HepG2 (cell line): ENCODE measurements at regions not wholly inside any gene's neighbourhood (a gene's known extent, or its start where the extent isn't known, plus 50 kb on each side); places are given as distances from the start of the nearest gene placed in this dataset.

Experiments
- ATAC-seq: fragments of 200-7000 bp; cut with Tn5 transposase; 3 replicates; pipeline ENCODE4 v1.9.1; 2020; ENCODE audit warnings: mild to moderate bottlenecking, moderate library complexity
- BruUV-seq: library from RNA; stranded (reverse); fragments of 400-500 nt; replicated peaks from 2 replicates; lab custom pipeline; 2021; lab: Mats Ljungman, UMichigan
- CTCF ChIA-PET: fragments of 300-600 bp; formaldehyde crosslinking; extraction: SDS; loops from one replicate; lab custom pipeline; 2021; ENCODE audit warnings: low total read pairs, inconsistent platforms, low intra/inter-chr PET ratio; lab: Yijun Ruan, JAX
- POLR2A ChIA-PET: fragments of 350-600 bp; sonication (Branson Sonifier 250); formaldehyde crosslinking; loops from one replicate; lab custom pipeline; 2020; ENCODE audit warnings: antibody characterized with exemption, inconsistent platforms; lab: Yijun Ruan, JAX
- DNase-seq: peaks from one replicate; pipeline ENCODE4 v3.0.0-alpha.2; 2015; ENCODE audit warnings: low spot score
- FAIRE-seq: peaks from 3 replicates; lab custom pipeline; 2011; peaks lifted over from hg19 to GRCh38; lab: Jason Lieb, UNC
- H2AFZ ChIP-seq: one replicate; pipeline ENCODE4 v1.6.1; 2011; ENCODE audit warnings: low read length, inconsistent platforms
- H3K27ac ChIP-seq: fragments of 300-600 bp; 3 replicates; pipeline ENCODE4 v1.8.0; 2011; ENCODE audit warnings: mixed run types, mild to moderate bottlenecking, mixed read lengths, low read length, inconsistent platforms; ENCODE audit not compliant: insufficient read depth; ENCODE audit errors: extremely low read length
- H3K27me3 ChIP-seq, 2 experiments: fragments of 200-600 bp in 1 of 2; 2 replicates in 1 of 2; 3 replicates in 1 of 2; pipeline versions ENCODE4 v1.6.0 to v1.8.0; 2011; ENCODE audit warnings: low read length in 2 of 2, mild to moderate bottlenecking in 2 of 2, moderate library complexity in 2 of 2, inconsistent platforms in 1 of 2; ENCODE audit not compliant: insufficient read depth in 2 of 2, control insufficient read depth in 1 of 2
- H3K36me3 ChIP-seq, 2 experiments: fragments of 200-600 bp in 1 of 2; replicated peaks in 1 of 2; 2 replicates in 1 of 2; 3 replicates in 1 of 2; pipeline versions ENCODE4 v1.5.1 to v1.8.0; 2011; ENCODE audit warnings: low read length in 2 of 2, inconsistent platforms in 1 of 2; ENCODE audit not compliant: insufficient read depth in 2 of 2, control insufficient read depth in 1 of 2
- H3K4me1 ChIP-seq: 2 replicates; pipeline ENCODE4 v1.5.1; 2012; ENCODE audit warnings: low read length, inconsistent platforms; ENCODE audit not compliant: insufficient read depth
- H3K4me2 ChIP-seq: 2 replicates; pipeline ENCODE4 v1.6.0; 2011; ENCODE audit warnings: low read depth, low read length, inconsistent platforms
- H3K4me3 ChIP-seq, 3 experiments: fragments of 200-600 bp in 1 of 3; sonication (generic), shearing (Covaris generic) in 1 of 3; replicated peaks in 1 of 3; 2 replicates each; pipeline ENCODE4 v1.5.1; 2011 to 2016; ENCODE audit warnings: low read length in 3 of 3, inconsistent platforms in 2 of 3, low read depth in 2 of 3, mild to moderate bottlenecking in 2 of 3, control low read depth in 1 of 3, mixed read lengths in 1 of 3; ENCODE audit not compliant: insufficient read depth in 1 of 3
- H3K79me2 ChIP-seq: one replicate; pipeline ENCODE4 v1.6.1; 2011; ENCODE audit warnings: low read length, inconsistent platforms; ENCODE audit not compliant: insufficient read depth
- H3K9ac ChIP-seq: 2 replicates; pipeline ENCODE4 v1.6.0; 2011; ENCODE audit warnings: mild to moderate bottlenecking, low read depth, low read length, inconsistent platforms; ENCODE audit not compliant: insufficient read depth
- H3K9me3 ChIP-seq: 2 replicates; pipeline ENCODE4 v1.5.1; 2012; ENCODE audit warnings: mild to moderate bottlenecking, low read length
- H4K20me1 ChIP-seq: 2 replicates; pipeline ENCODE4 v1.6.0; 2011; ENCODE audit warnings: inconsistent platforms, mild to moderate bottlenecking, low read length, moderate library complexity; ENCODE audit not compliant: insufficient read depth
- HNF4A ChIP-seq: sonication (generic); formaldehyde crosslinking; IDR thresholded peaks from 2 replicates; pipeline ENCODE4 v1.4.0; 2020; ENCODE audit warnings: missing genetic modification reagents
- HNRNPL ChIP-seq: fragments of 200-400 bp; formaldehyde crosslinking; IDR thresholded peaks from 2 replicates; pipeline ENCODE4 v1.6.1; 2017; ENCODE audit warnings: mild to moderate bottlenecking, low read depth, low read length
- JUN ChIP-seq: sonication (generic); formaldehyde crosslinking; IDR thresholded peaks from 2 replicates; pipeline ENCODE4 v1.4.0; 2020; ENCODE audit warnings: mild to moderate bottlenecking, missing genetic modification reagents
- KAT7 ChIP-seq: IDR thresholded peaks from 2 replicates; pipeline ENCODE4 v1.6.1; 2018; ENCODE audit warnings: borderline replicate concordance, missing compliant biosample characterization
- KAT8 ChIP-seq: IDR thresholded peaks from 2 replicates; pipeline ENCODE4 v1.6.1; 2016; ENCODE audit warnings: missing genetic modification reagents, missing compliant biosample characterization
- ONECUT2 ChIP-seq: sonication (generic); formaldehyde crosslinking; IDR thresholded peaks from 2 replicates; pipeline ENCODE4 v1.4.0; 2020; ENCODE audit warnings: missing genetic modification reagents
- RBAK ChIP-seq: sonication (generic); formaldehyde crosslinking; IDR thresholded peaks from 2 replicates; pipeline ENCODE4 v1.5.1; 2020; ENCODE audit warnings: mild to moderate bottlenecking, missing genetic modification reagents
- ZNF30 ChIP-seq: sonication (generic); formaldehyde crosslinking; IDR thresholded peaks from 2 replicates; pipeline ENCODE4 v1.5.0; 2020; ENCODE audit warnings: mild to moderate bottlenecking, missing genetic modification reagents
- ZNF317 ChIP-seq: sonication (generic); formaldehyde crosslinking; IDR thresholded peaks from 2 replicates; pipeline ENCODE4 v1.5.0; 2020; ENCODE audit warnings: mild to moderate bottlenecking, missing genetic modification reagents
- ZNF75D ChIP-seq: sonication (generic); formaldehyde crosslinking; IDR thresholded peaks from 2 replicates; pipeline ENCODE4 v1.8.1; 2023; ENCODE audit warnings: missing genetic modification reagents, mild to moderate bottlenecking, borderline replicate concordance
- ZNF772 ChIP-seq: sonication (generic); formaldehyde crosslinking; IDR thresholded peaks from 2 replicates; pipeline ENCODE4 v1.5.0; 2020; ENCODE audit warnings: mild to moderate bottlenecking, missing genetic modification reagents
- WGBS: methylation state at CpG from one replicate; pipeline ENCODE4 v1.1.6; 2017; ENCODE audit warnings: low lambda C conversion rate; 5-methylcytosine and 5-hydroxymethylcytosine counted together
- in situ Hi-C: cut with HindIII; loops from 2 replicates; pipeline ENCODE4 v1.10.0; 2017; ENCODE audit warnings: low pct_unique_long_range_greater_than_20kb; ENCODE audit not compliant: extremely low pct_ligation_motif_present
- intact Hi-C: fragments of 100-400 bp; cut with micrococcal nuclease; formaldehyde crosslinking; loops from one replicate; pipeline ENCODE4 v1.10.0; 2022; ENCODE audit not compliant: unreplicated experiment
- TF ChIP-seq, protein P1 (sequence below): sonication (generic); formaldehyde crosslinking; IDR thresholded peaks from 2 replicates; pipeline ENCODE4 v1.4.0; 2020; ENCODE audit warnings: missing genetic modification reagents, mild to moderate bottlenecking, borderline replicate concordance
- TF ChIP-seq, protein P2 (sequence below): sonication (generic); formaldehyde crosslinking; conservative IDR thresholded peaks from 2 replicates; pipeline ENCODE4 v1.8.0; 2022; ENCODE audit warnings: low read depth, missing genetic modification reagents
- TF ChIP-seq, protein P3 (sequence below), 2 experiments: sonication (generic) in 1 of 2; formaldehyde crosslinking in 1 of 2; IDR thresholded peaks; 2 replicates each; pipeline versions ENCODE4 v1.4.0 to v1.6.1; 2016 to 2020; ENCODE audit warnings: borderline replicate concordance in 1 of 2, low read depth in 1 of 2, mild to moderate bottlenecking in 1 of 2, missing genetic modification reagents in 1 of 2

DNA sequence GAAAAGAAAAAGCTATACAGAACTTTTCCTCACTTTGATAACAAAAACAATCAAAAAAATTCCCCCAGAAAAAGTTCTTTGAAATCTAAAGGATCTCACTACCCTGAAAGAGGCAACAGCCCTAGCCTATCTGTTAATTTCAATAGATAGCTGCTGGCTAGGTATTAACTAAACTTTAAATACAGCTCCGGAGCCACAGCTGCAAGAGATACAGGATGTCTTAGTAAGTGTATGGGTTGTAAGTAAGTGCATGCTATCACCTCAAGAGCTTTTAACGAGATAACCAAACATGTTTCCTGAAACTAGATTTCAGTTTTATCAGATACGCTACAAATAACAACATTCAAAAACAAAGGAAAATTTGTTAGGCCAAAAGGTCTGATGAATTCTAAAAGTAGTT lies 148.4 kb downstream of the KLF12 start (continued):
- TF ChIP-seq, protein P1, sequence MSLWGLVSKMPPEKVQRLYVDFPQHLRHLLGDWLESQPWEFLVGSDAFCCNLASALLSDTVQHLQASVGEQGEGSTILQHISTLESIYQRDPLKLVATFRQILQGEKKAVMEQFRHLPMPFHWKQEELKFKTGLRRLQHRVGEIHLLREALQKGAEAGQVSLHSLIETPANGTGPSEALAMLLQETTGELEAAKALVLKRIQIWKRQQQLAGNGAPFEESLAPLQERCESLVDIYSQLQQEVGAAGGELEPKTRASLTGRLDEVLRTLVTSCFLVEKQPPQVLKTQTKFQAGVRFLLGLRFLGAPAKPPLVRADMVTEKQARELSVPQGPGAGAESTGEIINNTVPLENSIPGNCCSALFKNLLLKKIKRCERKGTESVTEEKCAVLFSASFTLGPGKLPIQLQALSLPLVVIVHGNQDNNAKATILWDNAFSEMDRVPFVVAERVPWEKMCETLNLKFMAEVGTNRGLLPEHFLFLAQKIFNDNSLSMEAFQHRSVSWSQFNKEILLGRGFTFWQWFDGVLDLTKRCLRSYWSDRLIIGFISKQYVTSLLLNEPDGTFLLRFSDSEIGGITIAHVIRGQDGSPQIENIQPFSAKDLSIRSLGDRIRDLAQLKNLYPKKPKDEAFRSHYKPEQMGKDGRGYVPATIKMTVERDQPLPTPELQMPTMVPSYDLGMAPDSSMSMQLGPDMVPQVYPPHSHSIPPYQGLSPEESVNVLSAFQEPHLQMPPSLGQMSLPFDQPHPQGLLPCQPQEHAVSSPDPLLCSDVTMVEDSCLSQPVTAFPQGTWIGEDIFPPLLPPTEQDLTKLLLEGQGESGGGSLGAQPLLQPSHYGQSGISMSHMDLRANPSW: no peak
- no peak for TF ChIP-seq ZNF75D (CRISPR knock-in tag)
- TF ChIP-seq JUN: no peak
- TF ChIP-seq KAT7 (CRISPR knock-in tag): no peak
- TF ChIP-seq RBAK: no peak
- no peak for TF ChIP-seq ONECUT2 (CRISPR knock-in tag)
- TF ChIP-seq ZNF772 (CRISPR knock-in tag): no peak
- no peak for TF ChIP-seq ZNF30 (CRISPR knock-in tag)

DNA sequence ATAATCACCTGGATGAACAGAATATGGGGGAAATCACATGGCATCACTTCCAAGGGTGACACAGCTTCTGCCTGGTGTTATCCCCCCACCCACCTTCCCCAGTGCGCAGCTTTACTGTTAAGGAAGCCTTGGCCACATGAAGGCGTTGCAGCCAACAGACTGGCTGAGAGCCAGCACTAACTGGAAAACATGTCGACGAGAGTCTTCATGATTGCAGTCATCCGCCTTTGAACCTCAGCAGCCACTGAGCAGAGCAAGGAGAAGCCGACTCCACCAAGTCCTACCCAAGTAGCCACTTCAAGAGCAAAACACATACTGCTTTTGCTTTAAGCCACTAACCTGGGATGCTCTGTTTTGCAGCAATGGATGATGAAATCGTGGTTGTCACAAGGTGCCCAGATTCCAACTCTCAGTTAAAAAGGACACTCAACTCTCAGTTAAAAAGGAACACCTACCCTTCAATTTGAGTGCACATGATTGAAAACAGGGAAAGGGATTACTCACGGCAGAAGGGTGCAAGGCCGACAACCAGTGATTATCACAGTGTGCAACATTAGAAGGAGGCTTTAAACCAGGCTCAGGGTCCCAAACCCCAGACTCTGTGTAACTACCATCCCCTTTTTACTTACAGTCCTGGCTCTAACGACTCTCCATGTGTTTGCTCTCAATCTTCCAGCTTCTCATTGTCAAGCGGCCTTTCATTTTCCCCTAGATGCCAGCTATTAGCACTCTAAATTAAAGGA lies 149.1 kb downstream of the KLF12 start:
- ATAC-seq (no peak), FAIRE-seq (no peak), DNase-seq (no peak)
- Histone ChIP-seq H3K9me3 (no peaks in the 10 kb centered on the region), H4K20me1 (no peaks in the 10 kb centered on the region), H3K27ac (no peak overlapping the region), H3K36me3 (no peaks in the 10 kb centered on the region), H3K9ac (no peak overlapping the region), H3K79me2 (no peaks in the 10 kb centered on the region), H3K4me2 (no peak overlapping the region), H3K4me3 (no peak overlapping the region), H3K4me1 (peaks cover 5% of the 10 kb centered on the region; the same call in 1 of the 2 replicates), H2AFZ (no peak overlapping the region), H3K27me3 (no peaks in the 10 kb centered on the region)
- intact Hi-C loops: no loop called here
- TF ChIP-seq HNF4A (CRISPR knock-in tag) (no peak), KAT8 (CRISPR knock-in tag) (no peak), ZNF317 (no peak), HNRNPL (no peak)
- TF ChIP-seq, protein P2, sequence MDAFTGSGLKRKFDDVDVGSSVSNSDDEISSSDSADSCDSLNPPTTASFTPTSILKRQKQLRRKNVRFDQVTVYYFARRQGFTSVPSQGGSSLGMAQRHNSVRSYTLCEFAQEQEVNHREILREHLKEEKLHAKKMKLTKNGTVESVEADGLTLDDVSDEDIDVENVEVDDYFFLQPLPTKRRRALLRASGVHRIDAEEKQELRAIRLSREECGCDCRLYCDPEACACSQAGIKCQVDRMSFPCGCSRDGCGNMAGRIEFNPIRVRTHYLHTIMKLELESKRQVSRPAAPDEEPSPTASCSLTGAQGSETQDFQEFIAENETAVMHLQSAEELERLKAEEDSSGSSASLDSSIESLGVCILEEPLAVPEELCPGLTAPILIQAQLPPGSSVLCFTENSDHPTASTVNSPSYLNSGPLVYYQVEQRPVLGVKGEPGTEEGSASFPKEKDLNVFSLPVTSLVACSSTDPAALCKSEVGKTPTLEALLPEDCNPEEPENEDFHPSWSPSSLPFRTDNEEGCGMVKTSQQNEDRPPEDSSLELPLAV: no peak
- TF ChIP-seq, protein P3, sequence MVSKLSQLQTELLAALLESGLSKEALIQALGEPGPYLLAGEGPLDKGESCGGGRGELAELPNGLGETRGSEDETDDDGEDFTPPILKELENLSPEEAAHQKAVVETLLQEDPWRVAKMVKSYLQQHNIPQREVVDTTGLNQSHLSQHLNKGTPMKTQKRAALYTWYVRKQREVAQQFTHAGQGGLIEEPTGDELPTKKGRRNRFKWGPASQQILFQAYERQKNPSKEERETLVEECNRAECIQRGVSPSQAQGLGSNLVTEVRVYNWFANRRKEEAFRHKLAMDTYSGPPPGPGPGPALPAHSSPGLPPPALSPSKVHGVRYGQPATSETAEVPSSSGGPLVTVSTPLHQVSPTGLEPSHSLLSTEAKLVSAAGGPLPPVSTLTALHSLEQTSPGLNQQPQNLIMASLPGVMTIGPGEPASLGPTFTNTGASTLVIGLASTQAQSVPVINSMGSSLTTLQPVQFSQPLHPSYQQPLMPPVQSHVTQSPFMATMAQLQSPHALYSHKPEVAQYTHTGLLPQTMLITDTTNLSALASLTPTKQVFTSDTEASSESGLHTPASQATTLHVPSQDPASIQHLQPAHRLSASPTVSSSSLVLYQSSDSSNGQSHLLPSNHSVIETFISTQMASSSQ (IDR thresholded peaks at IDR 0.05; ENCODE audit: low read depth): no peak
- TF ChIP-seq, protein P3 (CRISPR knock-in tag; IDR thresholded peaks at IDR 0.05; ENCODE audit: borderline replicate concordance): no peak
- in situ Hi-C loops: no loop called here
- ChIA-PET POLR2A (no interaction called here), CTCF (no interaction called here)
- no TSS peak for BruUV-seq
- WGBS: 63% methylated on average over 8 of the region's 11 CpGs
